HG03103 (cell line): ENCODE measurements at regions not wholly inside any gene's neighbourhood (a gene's known extent, or its start where the extent isn't known, plus 50 kb on each side); places are given as distances from the start of the nearest gene placed in this dataset.
A peak's percentile ranks its signal among the peaks of the same experiment; 100 is the strongest.

Source experiments
- ATAC-seq: cut with Tn5 transposase; IDR thresholded peaks from one replicate; pipeline ENCODE4 v1.9.1; 2021; ENCODE audit warnings: low read depth; ENCODE audit not compliant: unreplicated experiment

GRCh38 chr10:44326474-44327030, 58.3 kb downstream of the CXCL12 start:
- ATAC-seq = no peak

- no peak for ATAC-seq
These were observed 59.1 kb downstream of the CXCL12 start for GRCh38 chr10:44325596-44326307.

GRCh38 chr10:44325157-44325556, 59.7 kb downstream of the CXCL12 start:
- no peak for ATAC-seq

DNA sequence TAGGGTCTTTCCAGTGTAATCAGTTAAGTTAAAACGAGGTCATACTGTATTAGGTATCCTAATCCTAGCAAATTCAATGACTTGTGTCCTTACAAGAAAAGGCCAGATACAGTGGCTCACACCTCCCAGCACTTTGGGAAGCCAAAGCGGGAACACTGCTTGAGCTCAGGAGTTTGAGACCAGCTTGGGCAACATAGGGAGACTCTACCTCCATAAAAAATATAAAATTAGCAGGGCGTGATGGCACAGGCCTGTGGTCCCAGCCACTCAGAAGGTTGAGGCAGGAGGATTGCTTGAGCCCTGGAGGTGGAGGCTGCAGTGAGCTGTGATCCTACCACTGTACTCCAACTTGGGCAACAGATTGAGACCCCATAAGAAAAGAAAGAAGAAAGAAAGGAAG, 61.1 kb downstream of the CXCL12 start:
- no peak for ATAC-seq

DNA sequence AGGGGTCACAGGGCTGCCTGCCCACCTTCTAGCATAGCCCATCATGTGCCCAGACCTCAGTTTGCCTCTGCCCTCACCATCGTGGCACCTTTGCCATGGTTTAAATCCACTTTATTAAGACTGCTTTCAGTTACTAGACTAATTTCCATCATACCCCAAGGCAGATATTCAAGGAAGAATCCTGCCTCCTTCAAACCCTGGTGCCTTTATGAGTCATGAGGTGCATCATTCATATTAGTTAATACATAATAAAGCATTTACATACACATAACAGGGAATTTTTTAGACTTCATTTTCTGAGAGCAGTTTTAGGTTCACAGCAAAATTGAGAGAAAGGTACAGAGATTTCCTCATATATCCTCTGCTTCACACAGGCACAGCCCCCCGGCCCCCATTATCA, 62.8 kb downstream of the CXCL12 start:
- ATAC-seq = no peak

GRCh38 chr10:44320756-44321155, 64.1 kb downstream of the CXCL12 start:
- ATAC-seq = no peak

DNA sequence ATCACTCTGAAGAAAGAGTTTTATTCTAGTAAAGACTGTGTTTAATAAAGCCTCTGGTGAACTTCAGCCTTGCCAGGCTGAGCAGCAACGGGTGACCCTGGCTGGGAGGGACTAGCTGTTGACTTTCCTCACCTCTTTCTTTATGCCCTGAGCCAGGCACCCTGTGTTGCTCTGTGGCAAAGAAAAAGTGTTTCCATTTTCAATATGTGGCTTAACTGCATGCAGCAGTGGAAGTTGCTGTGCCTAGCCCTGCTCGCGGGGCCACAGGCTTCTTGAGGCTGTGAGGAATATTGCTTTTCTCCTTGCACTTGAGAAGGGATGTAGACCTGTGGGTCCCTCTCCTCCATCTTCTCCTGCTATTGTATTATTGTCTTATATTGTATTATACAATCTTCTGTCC, 67.0 kb downstream of the CXCL12 start:
- no peak for ATAC-seq

- no peak for ATAC-seq
These were observed 68.0 kb downstream of the CXCL12 start for GRCh38 chr10:44316922-44317215.

- no peak for ATAC-seq
These were observed 68.5 kb downstream of the CXCL12 start for GRCh38 chr10:44316187-44316921.

DNA sequence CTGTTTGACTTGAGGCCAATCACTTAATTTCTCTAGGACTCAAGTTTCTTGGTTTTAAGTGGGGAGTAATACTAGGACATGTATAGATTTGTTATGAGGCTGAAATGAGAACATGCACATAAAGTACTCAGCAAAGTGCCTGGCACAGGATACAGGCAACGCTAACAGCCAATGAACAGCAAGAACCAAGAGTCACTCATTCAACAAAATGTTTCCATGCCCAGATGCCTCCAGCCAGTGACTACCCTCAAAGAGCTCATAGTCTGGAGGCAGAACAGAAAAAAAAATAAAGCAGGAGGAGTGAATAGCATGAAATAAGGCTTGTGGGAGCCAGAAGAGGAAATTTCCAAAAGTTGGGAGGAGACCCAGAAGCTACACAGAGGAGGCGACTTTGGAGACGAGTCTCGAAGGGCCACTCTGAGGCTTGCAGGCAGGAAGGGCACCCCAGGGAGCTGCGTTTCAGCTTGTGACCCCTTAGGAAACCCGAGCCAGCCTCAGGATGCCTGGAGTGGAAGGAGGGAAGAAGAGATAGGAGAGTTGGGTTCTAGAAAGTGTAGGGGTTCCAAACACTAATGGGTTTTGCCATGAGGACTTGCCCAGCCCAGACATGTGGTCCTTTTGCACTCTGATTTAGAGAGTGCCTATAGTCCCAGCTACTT, 70.0 kb downstream of the CXCL12 start:
- no peak for ATAC-seq

DNA sequence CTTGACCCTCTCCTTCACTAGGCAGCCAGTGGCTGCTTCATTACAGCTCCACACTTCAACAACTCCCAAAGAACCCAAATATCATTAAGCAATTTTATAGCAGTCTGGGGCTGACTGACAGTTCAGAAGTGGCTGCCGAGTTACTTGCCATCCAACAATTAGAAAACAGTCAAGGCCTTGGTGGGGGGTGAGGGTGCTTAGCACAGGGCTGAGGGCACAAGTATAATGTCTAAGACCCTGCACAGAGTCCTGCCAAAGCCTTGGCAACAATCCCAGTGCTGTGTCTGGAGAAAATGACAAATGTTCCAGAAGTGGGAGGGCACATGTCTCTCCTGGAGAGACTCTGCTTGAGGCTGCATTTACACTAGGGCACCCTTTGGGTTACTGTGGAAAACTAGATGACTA, 71.1 kb downstream of the CXCL12 start:
- ATAC-seq = no peak

GRCh38 chr10:44312401-44312800, 72.5 kb downstream of the CXCL12 start:
- no peak for ATAC-seq

DNA sequence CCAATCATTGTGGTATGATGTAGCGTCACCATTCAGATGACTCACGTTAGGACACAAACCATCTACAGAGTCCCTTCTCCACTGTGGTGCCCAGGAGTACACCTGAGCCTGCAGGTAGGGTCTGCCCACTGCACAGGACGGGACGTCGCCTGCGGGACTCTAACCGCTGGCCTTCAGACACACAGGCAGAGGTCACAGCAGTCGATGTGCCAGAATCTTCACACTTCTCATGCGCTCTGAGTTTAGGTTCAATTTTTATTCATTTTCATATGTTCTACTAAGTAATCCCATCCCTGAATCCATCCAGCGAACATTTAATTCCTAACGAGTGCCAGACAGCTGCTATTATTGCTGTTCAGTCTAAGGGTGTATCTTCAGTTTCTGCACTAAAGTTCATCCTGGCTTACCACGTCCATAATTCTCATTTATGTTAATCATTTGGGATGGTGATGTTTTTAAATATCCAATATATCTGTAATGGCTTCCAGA, 73.3 kb downstream of the CXCL12 start:
- no peak for ATAC-seq

GRCh38 chr10:44310762-44311562, 73.9 kb downstream of the CXCL12 start:
- peak; percentile 81 for ATAC-seq

DNA sequence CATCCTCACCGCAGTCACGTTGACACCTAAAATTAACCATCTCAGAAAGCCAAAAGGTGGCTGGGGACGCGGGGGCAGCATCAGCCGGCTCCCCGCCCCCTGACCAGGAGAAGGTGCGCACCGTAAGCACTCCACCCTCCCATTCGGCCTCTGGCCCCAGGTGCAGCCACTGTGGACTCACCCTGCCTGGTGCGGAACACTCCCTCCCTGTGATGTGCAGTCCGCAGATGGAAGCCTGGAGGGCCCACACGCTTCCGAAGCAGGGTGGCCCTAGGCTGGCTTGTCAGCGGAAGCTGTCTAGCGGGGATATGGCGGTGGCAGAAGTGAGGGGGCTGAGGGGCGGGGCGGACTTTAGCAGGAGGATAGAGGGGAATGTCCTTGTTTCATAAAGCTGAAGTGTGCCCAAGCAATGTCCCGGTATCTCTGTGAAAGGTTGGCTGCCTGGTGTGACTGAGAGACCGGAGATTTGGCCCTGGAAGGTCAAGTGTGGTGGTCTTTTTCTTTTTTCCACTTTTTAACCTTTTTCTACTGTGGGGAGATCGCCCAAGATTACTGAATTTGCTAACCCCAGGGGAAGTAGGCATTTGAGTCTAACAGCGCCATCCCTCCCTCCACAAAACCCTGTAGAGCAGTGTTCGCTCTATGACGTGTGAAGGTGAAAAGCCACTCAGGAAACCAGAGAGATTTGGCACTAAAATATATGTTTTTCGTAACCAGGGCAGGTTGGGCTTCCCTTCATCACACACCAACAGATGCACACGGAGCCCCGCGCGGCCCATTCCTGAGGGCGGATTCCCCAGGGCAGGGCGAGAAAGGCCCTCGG, 74.7 kb downstream of the CXCL12 start:
- no peak for ATAC-seq

- no peak for ATAC-seq
These were observed 75.5 kb downstream of the CXCL12 start for GRCh38 chr10:44309361-44309760.

GRCh38 chr10:44308935-44309334, 76.0 kb downstream of the CXCL12 start:
- no peak for ATAC-seq

GRCh38 chr10:44307691-44308090, 77.2 kb downstream of the CXCL12 start:
- ATAC-seq = no peak

DNA sequence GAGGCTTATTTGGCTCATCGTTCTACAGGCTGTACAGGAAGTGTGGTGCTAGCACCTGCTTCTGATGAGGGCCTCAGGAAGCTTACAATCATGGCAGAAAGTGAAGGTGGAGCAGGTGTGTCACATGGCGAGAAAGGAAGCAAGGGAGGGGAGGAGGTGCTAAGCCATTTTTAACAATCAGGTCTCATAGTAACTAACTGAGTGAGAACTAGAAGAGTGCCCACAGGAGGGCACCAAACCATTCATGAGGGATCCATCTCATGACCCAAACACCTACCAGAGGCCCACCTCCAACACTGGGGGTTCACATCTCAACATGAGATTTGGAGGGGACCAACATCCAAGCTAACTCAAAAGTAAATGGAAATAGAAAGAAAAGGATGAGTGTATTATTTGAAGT, 78.1 kb downstream of the CXCL12 start:
- ATAC-seq = no peak
